Islet precursor cell (in vitro differentiated cells): ENCODE measurements at regions not wholly inside any gene's neighbourhood (a gene's known extent, or its start where the extent isn't known, plus 50 kb on each side); places are given as distances from the start of the nearest gene placed in this dataset.

Experiments
- DNase-seq: peaks from one replicate; pipeline ENCODE4 v3.0.0-alpha.2; 2018

GRCh38 chr12:32047357-32048212 lies 59.1 kb upstream of the BICD1 start:
- peak; percentile 55 for DNase-seq

DNA sequence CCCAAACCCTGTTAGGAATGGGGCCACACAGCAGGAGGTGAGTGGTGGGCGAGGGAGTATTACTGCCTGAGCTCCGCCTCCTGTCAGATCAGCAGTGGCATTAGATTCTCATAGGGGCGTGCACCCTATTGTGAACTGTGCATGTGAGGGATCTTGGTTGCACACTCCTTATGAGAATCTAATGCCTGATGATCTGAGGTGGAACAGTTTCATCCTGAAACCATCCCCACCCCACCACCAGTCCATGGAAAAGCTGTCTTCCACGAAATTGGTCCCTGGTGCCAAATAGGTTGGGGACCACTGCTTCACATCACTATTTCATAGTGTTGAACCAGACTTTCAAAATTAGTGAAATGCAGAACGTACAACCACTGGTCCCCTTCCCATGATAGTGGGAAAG lies 57.9 kb upstream of the BICD1 start:
- DNase-seq: no peak

- no peak for DNase-seq
Observed at GRCh38 chr12:32049956-32050355, 56.7 kb upstream of the BICD1 start.

DNA sequence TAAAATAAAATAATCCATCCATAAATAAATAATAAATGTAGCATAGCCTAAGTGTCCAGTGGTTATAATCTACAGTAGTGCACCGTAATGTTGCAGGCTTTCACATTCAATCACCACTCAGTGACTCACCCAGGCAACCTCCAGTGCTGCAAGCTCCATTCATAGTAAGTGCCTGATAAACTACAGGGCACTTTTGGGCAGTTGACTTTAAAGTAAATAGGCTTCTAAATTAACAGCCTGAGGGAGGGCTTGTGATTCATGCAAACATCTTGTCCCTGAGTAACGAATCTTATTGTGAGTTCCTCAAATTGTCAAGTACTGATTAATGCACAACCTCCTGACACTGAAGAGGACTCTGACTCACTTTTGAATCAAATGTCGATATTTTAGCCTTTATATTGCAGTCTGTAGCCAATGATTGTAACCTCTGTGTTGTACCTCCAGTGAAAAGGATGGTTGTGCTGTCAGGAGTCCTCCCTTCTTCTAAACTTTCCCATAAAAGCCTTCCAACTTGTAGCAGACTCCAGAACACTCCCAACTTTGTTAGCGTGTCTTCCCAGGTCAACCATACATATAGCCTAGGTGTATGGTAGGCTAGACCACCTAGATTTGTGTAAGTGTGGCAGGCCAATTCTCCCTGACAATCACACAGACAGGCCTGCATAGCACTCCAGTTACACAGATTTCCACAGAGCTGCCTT lies 55.0 kb upstream of the BICD1 start:
- DNase-seq: peak; percentile 95

DNA sequence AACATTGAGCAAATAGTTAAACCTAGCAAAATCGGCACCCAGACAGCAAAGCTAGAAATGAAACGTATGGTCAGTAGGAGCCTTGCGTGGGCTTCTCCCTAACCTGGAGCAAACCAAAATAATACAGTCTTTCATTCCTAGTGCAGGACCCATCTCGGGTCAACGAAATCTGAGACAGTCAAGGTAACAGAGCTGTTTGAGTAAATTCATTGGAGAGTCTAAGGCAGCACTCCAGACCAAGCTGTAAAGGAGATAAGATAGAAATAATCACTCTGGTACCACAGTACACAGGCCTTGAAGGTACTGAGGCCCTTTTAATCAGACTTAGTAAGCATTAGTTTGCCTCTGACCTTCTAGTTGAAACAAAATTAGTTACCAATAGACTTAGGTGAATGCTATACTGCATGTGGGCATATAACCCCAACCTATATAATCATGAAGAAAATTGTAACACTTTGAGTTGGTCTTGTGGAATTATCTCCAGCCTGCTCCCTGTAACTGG lies 54.4 kb upstream of the BICD1 start:
- no peak for DNase-seq

DNA sequence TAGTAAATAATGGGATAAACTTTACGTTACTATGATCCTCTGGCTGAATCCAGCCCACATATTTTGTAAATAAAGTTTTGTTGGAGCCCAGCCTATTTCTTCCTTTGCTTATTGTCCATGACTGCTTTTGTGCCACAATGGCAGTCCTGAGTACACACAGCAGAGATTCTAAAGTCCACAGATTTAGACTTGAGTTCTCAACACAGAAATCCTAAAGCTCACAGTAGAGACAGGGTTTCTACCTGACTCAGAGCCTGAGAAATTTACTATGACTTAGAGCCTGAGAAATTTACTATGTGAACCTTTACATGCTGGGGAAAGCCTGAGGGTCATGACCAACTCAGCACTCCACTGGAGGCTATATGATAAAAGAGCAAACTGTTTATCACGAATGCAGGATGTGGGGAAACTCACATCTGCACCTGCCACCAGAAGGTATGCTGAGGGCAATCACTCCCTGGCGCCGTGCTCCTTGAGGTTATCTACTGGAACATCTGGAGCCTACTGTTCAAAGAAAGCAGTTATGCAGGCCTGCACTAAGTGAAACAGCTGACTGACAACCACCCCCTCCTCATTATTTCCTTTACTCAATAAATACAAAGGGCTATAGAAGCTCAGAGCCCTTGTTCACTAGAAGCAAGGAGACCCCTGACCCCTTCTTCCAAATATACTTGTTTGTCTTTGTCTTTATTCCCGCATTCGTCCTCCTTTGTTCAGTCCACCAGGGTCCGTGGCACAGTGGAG lies 52.6 kb upstream of the BICD1 start:
- no peak for DNase-seq
